ENCODE measurements at regions not wholly inside any gene's neighbourhood (a gene's known extent, or its start where the extent isn't known, plus 50 kb on each side); places are given as distances from the start of the nearest gene placed in this dataset.

DNA sequence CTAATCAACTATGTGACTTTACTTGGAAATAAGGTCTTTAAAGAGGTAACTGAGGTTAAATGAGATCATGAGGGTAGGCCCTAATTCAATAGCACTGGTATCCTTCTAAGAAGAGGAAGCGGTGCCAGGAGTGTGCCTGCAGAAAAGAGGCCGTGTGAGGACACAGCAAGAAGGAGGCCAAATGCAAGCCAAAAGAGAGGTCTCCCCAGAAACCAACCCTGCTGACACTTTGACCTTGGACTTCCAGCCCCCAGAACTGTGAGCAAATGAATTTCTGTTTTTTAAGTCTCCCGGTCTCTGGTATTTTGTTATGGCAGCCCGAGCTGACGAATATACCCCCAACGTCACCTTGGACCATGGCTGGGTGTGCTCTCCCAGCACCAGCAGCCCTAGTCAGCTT is 257.5 kb upstream of the NCKAP5 start:
- Mint-ChIP-seq H3K4me1 (ENCODE audit: low read depth in 2 of 2) (no peaks in the 10 kb centered on the region), H3K27me3 (peaks cover 5 to 11% of the 10 kb centered on the region in 2 donors), H3K4me3 (no peak overlapping the region), H3K9me3 (no peaks in the 10 kb centered on the region), H3K27ac (no peak overlapping the region), H3K36me3 (no peaks in the 10 kb centered on the region)
- no peak for ATAC-seq
- no peak for DNase-seq (ENCODE audit: low spot score)

DNA sequence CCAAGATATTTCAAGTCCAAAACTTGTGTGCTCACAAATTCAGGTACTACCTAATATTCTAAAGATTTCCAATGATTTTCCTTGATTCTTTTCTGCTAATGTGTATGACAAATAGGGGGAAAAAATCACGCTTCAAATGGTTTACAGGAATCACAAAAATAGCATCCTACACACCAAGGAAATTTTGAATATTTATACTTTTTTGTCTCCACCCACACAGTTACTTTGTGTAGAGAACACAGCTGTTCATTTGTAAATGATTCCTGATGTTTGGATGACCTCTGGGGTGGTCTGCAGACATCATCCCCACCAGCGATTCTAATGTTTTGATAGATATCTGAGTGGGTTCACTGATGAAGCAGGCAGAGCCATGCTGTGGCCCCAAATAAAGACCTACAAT is 260.6 kb upstream of the NCKAP5 start:
- H3K4me1 Mint-ChIP-seq (ENCODE audit: low read depth in 2 of 2): no peaks in the 10 kb centered on the region
- H3K9me3 Mint-ChIP-seq: no peaks in the 10 kb centered on the region
- H3K27ac Mint-ChIP-seq: no peak overlapping the region
- no peak for DNase-seq (ENCODE audit: low spot score)
- H3K36me3 Mint-ChIP-seq: no peaks in the 10 kb centered on the region
- H3K4me3 Mint-ChIP-seq: no peak overlapping the region
- H3K27me3 Mint-ChIP-seq: peaks cover 5 to 11% of the 10 kb centered on the region in 2 donors
- ATAC-seq: no peak

DNA sequence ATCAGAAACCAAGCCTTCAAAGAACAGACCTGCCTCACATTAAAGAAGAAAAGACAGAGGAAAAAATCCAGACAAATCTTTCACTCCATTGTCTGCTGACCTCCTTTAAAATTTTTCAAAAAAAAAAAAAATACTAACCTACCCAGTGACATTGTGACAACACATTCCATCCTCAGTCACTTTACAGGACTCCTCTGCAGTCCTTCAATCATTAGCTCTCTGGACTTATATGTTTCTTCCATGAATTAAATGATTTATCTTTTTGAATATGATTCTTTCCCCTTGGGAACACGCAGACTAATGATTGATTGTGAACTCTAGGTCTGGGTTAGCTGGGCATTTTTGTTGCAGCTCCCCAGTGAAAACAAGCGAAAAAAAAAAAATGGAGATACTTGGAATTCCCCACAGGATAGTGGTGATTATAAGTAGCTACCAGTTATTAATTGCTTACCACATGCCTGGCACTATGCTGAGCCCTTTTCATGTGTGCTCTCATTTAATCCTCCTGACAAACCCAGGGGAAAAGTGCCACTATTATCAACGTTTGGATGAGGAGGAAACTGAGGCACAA is 261.3 kb upstream of the NCKAP5 start:
- H3K27ac Mint-ChIP-seq: no peak overlapping the region
- no peaks in the 10 kb centered on the region for H3K4me1 Mint-ChIP-seq (ENCODE audit: low read depth in 2 of 2)
- no peaks in the 10 kb centered on the region for H3K9me3 Mint-ChIP-seq
- DNase-seq (ENCODE audit: low spot score) (no peak), ATAC-seq (no peak)
- peaks cover 7 to 15% of the 10 kb centered on the region in 2 donors for H3K27me3 Mint-ChIP-seq
- H3K36me3 Mint-ChIP-seq: no peaks in the 10 kb centered on the region
- no peak overlapping the region for H3K4me3 Mint-ChIP-seq

DNA sequence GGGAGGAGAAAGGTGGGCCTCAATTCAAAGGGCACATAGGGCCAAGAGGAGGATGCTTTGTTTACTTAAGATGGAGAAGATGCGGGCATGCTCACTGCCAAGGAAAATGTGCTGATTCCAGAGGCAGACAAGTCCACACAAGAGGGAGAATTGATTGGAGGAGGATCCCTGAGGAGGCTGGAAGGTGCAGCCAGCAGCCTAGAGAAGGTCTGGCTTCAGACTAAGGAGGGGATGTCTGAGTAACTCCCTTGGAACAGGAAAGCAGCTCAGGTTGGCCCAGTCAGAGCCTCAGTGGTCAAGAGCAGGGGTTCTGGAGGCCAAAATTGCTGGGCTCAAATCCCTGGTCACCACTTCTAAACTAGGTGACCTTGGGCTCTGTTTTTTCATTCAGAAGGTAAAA is 265.5 kb upstream of the NCKAP5 start:
- DNase-seq (ENCODE audit: low spot score) (no peak), ATAC-seq (no peak)
- Mint-ChIP-seq H3K27ac (no peak overlapping the region), H3K9me3 (no peaks in the 10 kb centered on the region), H3K4me3 (no peak overlapping the region), H3K27me3 (peaks cover 3 to 8% of the 10 kb centered on the region in 2 donors), H3K4me1 (ENCODE audit: low read depth in 2 of 2) (no peaks in the 10 kb centered on the region), H3K36me3 (no peaks in the 10 kb centered on the region)

DNA sequence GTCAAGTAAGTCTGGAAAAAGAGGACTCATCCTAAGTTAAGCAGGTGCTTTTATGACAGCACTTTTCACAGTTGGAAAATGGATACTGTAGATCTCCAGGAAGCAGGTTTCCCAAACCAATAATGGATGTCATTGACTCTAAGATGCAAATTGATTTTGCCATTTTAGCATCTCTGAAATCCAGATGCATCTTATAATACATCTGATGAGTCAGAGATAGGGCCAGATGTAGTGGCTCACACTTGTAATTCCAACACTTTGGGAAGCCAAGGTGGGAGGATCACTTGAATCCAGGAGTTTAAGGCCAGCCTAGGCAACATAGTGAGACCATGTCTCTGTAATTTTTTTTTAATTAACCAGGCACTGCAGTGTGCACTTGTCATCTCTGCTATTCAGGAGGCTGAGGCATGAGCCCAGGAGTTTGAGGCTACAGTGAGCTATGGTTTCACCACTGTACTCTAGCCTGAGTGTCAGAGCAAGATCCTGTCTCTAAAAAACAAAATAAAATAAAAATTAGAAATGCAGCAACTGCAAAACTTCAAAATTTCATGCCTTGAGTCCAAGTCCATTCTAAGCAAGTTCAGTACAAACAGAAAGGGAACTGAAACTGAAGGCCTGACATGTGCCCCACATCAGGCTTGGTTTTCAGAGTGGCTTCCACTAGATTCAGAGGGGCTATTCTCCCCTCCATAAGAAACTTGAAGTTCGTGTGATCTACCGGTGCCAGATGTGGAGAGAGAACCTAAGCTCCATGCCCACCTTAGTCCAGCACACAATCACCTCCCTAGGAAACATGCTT is 267.8 kb upstream of the NCKAP5 start:
- H3K27me3 Mint-ChIP-seq: peaks cover 3 to 8% of the 10 kb centered on the region in 2 donors
- H3K9me3 Mint-ChIP-seq: no peaks in the 10 kb centered on the region
- no peak overlapping the region for H3K4me3 Mint-ChIP-seq
- no peak overlapping the region for H3K27ac Mint-ChIP-seq
- no peaks in the 10 kb centered on the region for H3K36me3 Mint-ChIP-seq
- DNase-seq (ENCODE audit: low spot score) (no peak), ATAC-seq (peak; percentile 22)
- no peaks in the 10 kb centered on the region for H3K4me1 Mint-ChIP-seq (ENCODE audit: low read depth in 2 of 2)

DNA sequence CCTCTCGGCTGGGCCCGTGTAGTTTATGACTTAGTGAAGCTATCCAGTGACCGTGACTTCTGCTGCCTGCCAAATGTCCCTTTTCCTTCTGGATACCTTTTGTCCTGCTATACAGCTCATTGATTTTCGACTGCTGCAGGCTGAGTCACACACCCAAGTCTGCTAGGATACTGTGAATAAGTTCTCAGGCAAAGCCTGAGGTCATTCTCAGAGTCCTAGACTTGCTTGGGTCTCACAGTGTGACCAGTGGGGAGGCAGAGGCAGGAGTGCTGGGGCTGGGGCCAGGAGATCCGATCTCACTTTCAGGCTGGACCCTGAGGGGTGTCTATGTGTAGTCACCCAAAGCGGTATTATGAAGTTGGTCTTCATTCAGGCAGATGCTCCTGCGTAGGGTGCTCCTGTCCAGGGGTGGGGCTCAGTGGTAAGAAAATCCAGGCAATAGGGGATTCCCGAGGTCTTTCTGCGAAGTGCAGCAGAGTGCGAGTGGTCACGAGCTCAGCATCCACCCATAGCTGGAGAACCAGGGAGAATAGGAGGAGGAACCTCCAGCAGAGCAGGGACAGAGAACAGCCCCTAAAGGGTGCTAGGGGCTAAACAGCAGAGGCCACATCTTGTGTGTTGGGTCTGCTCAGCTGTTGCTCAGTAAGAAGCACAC is 268.6 kb upstream of the NCKAP5 start:
- Mint-ChIP-seq H3K4me3 (no peak overlapping the region), H3K27ac (no peak overlapping the region)
- ATAC-seq: peak; percentile 25 to 37

DNA sequence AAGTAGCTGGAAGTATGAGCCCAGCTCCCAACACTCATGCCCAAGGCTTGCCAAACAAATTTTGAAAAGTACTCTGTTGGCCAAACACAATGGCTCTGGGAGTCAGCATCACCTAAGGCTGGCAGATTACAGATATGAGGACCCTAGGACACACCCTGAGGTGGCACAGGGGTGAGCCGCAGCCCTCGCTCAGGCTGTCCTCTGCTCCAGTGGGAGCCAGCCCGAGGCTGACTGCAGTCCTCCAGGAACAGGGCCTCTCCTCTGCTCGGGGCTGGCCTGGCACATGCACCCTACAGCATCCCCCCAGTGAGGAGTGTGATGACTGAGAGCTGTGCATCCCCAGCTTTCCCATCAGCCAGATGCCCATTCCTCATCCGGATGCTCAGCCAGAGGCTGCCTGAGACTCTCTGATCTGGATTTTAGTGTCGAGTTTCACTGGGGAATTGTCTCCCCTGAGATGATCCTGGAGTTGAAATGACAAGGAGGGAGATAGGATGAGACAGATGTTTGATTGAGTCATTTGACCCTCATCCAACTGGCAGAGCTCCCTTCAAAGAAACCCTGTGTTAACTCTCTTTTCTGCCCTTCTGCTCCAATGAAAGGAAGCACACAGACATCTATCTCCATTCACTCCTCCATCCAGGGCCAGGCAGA is 269.3 kb upstream of the NCKAP5 start:
- Mint-ChIP-seq H3K4me3 (no peak overlapping the region), H3K9me3 (no peaks in the 10 kb centered on the region), H3K36me3 (no peaks in the 10 kb centered on the region), H3K27me3 (peaks cover 3 to 8% of the 10 kb centered on the region in 2 donors), H3K27ac (no peak overlapping the region), H3K4me1 (ENCODE audit: low read depth in 2 of 2) (no peaks in the 10 kb centered on the region)
- DNase-seq (ENCODE audit: low spot score) (no peak), ATAC-seq (peak; percentile 46 to 51)

More for the DNA sequence above, 268.6 kb upstream of the NCKAP5 start:
- Mint-ChIP-seq H3K9me3 (no peaks in the 10 kb centered on the region), H3K4me1 (ENCODE audit: low read depth in 2 of 2) (no peaks in the 10 kb centered on the region), H3K27me3 (peaks cover 3 to 8% of the 10 kb centered on the region in 2 donors), H3K36me3 (no peaks in the 10 kb centered on the region)
- no peak for DNase-seq (ENCODE audit: low spot score)

DNA sequence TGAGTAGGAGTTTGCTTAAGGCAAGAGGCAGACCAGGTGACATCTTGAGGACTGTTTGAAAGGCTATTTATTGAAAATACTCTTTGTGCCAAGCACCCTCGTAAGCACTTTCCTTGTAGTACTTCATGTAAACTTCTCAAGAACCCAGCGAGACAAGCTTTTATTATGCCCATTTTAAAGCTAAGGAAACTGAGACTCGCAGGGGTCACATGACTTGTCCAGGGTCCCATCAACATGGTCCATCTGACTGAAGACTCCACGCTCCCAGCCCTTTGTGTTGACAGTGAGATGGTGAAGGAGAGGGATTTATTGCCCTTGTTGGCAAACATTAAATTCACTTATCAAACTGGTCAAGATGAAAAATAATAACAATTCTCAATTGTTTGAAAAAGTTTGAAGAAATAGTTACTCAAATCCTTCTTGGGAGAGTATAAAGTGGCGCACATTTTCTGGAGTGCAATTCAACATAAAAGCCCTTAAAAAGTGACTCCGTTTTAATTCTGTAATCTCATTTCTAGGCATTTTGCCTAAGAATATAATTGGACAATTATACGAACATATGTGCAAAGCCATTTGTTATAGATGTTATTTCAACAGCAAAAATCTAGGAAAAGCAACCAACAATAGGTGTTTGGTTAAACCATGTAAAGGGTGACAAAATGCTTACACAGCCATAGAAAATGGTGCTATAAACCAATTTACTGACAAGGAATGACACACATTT is 270.5 kb upstream of the NCKAP5 start:
- H3K27me3 Mint-ChIP-seq: peaks cover 3 to 8% of the 10 kb centered on the region in 2 donors
- H3K4me1 Mint-ChIP-seq (ENCODE audit: low read depth in 2 of 2): no peaks in the 10 kb centered on the region
- no peak for DNase-seq (ENCODE audit: low spot score)
- no peak overlapping the region for H3K27ac Mint-ChIP-seq
- H3K36me3 Mint-ChIP-seq: no peaks in the 10 kb centered on the region
- ATAC-seq: no peak
- H3K4me3 Mint-ChIP-seq: no peak overlapping the region
- H3K9me3 Mint-ChIP-seq: no peaks in the 10 kb centered on the region

DNA sequence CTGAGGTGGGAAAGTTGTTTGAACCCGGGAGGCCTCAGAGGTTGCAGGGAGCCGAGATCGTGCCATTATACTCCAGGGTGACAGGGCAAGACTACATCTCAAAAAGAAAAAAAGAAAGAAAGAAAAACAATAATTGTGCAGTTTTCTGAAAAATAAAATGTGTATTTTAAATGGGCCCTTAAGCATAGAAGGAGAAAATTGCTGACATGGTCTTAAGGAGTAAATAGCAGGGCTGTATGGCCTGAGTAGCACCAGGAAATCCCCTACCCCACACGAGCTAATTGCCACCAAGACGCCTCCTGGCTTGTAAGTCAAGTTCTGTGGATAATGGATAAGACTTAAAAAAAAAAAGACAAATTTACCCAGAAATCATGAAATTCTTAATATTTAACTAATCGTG is 271.4 kb upstream of the NCKAP5 start:
- Mint-ChIP-seq H3K27ac (no peak overlapping the region), H3K27me3 (peaks cover 0 to 2% of the 10 kb centered on the region in 2 donors), H3K36me3 (no peaks in the 10 kb centered on the region), H3K9me3 (no peaks in the 10 kb centered on the region), H3K4me1 (ENCODE audit: low read depth in 2 of 2) (peaks cover 4 to 5% of the 10 kb centered on the region in 2 donors), H3K4me3 (no peak overlapping the region)
- DNase-seq (ENCODE audit: low spot score): no peak
- ATAC-seq: no peak

DNA sequence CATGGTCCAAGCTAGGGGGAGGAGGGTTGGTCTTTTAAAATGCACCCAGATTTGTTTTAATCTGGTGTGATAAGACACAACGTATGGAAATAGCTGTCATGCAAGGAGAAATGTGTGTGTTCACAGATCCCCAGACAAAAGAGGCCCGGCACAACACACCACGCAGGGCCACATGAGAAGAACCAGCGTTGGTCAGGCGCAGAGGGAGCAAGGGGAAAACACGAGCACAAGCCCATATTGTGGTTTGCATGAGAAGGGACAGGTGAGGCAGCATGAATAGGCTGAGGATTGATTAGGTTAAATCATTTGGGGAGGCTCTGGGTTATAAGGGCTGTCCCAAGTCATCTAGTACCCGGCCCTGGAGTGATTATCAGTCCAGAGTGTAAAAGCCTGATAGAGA is 272.5 kb upstream of the NCKAP5 start:
- Mint-ChIP-seq H3K27me3 (no peaks in the 10 kb centered on the region), H3K4me3 (no peak overlapping the region), H3K9me3 (no peaks in the 10 kb centered on the region), H3K27ac (no peak overlapping the region), H3K36me3 (no peaks in the 10 kb centered on the region), H3K4me1 (ENCODE audit: low read depth in 2 of 2) (peaks cover 4 to 5% of the 10 kb centered on the region in 2 donors)
- ATAC-seq (no peak), DNase-seq (ENCODE audit: low spot score) (no peak)

DNA sequence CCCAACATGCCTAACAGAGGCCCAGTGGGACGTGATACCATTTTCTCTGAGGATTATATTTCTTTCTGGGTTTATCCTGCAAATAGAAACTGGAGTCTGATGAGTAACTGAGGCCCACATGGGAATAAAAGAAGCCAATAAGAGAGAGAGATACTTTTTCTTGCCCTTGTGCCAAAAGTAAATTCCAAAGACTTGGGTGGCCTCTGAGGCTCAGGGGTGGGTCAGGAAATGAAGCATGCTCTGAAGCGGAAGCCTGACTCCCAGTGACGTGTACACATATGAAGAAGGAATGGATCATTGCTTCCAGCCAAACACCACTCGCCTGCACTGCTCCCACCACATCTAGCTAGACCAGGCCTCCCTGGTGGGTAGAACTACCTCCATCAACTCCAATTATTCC is 273.6 kb upstream of the NCKAP5 start:
- ATAC-seq (no peak), DNase-seq (ENCODE audit: low spot score) (no peak)
- H3K27ac Mint-ChIP-seq: no peak overlapping the region
- H3K4me3 Mint-ChIP-seq: no peak overlapping the region
- peaks cover 4 to 5% of the 10 kb centered on the region in 2 donors for H3K4me1 Mint-ChIP-seq (ENCODE audit: low read depth in 2 of 2)
- no peaks in the 10 kb centered on the region for H3K36me3 Mint-ChIP-seq
- H3K9me3 Mint-ChIP-seq: no peaks in the 10 kb centered on the region
- H3K27me3 Mint-ChIP-seq: no peaks in the 10 kb centered on the region

DNA sequence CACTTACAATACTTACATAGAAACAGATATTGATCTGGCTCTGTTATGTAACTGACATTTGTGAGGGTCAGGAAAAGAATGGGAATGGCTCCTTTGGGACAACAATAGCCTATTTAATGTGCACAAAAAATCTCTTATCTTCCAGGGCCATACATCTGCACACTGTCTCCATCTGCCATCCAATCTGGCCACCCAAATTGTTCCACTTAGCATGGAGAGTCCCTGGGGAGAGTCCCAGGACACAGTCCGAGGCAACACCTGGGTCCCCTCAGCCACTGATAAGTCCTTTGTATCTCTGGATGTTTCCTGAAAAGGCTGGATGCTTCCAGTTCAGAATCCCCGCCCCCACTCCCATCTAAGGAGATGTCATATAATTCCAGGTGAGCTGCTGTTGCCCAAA is 274.2 kb upstream of the NCKAP5 start:
- peaks cover 4 to 5% of the 10 kb centered on the region in 2 donors for H3K4me1 Mint-ChIP-seq (ENCODE audit: low read depth in 2 of 2)
- peaks cover 2 to 4% of the 10 kb centered on the region in 2 donors for H3K27me3 Mint-ChIP-seq

DNA sequence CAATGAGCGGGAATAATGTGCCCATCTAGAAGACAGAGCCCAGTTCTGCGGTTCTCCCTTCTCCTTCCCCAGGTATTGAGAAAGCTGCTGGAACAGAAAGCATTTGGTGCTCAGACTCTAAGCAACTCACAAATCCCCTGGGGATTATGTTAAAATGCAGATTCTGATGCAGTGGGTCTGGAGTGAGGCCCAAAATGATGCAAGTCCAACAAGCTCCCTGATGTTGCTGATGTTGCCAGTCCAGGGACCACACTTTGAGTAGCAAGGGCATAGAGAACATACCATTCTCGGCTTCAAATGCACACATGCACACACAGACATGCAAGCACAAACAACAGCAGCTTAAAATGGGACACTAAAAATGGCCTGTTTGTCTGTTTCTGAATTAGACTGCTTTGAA is 274.8 kb upstream of the NCKAP5 start:
- no peak overlapping the region for H3K4me3 Mint-ChIP-seq
- peaks cover 4 to 5% of the 10 kb centered on the region in 2 donors for H3K4me1 Mint-ChIP-seq (ENCODE audit: low read depth in 2 of 2)
- H3K27me3 Mint-ChIP-seq: peaks cover 7 to 9% of the 10 kb centered on the region in 2 donors
- no peak overlapping the region for H3K27ac Mint-ChIP-seq
- DNase-seq (ENCODE audit: low spot score) (no peak), ATAC-seq (peak in 1 of 2 donors; percentile 16)
- no peaks in the 10 kb centered on the region for H3K36me3 Mint-ChIP-seq
- no peaks in the 10 kb centered on the region for H3K9me3 Mint-ChIP-seq

More for the DNA sequence above, 274.2 kb upstream of the NCKAP5 start:
- H3K4me3 Mint-ChIP-seq: no peak overlapping the region
- DNase-seq (ENCODE audit: low spot score): no peak
- H3K27ac Mint-ChIP-seq: no peak overlapping the region
- H3K36me3 Mint-ChIP-seq: no peaks in the 10 kb centered on the region
- peak in 1 of 2 donors; percentile 9 for ATAC-seq
- H3K9me3 Mint-ChIP-seq: no peaks in the 10 kb centered on the region
